MM.1S (cell line): ENCODE measurements at regions not wholly inside any gene's neighbourhood (a gene's known extent, or its start where the extent isn't known, plus 50 kb on each side); places are given as distances from the start of the nearest gene placed in this dataset.

Source experiments
- CTCF ChIP-seq: fragments of 300-600 bp; sonication (generic); IDR thresholded peaks from 2 replicates; pipeline ENCODE4 v1.5.1; 2016; ENCODE audit warnings: antibody characterized with exemption, low read length, mixed read lengths
- EZH2 ChIP-seq: fragments of 300-600 bp; sonication (generic); optimal IDR thresholded peaks from 2 replicates; pipeline ENCODE3; 2017; ENCODE audit warnings: low read depth, mild to moderate bottlenecking, antibody characterized with exemption, low read length, mixed read lengths

GRCh38 chr5:145587308-145587672 lies 247.9 kb downstream of the PRELID2 start:
- TF ChIP-seq EZH2 (no peak), CTCF (no peak)
